ENCODE measurements at regions not wholly inside any gene's neighbourhood (a gene's known extent, or its start where the extent isn't known, plus 50 kb on each side); places are given as distances from the start of the nearest gene placed in this dataset.

DNA sequence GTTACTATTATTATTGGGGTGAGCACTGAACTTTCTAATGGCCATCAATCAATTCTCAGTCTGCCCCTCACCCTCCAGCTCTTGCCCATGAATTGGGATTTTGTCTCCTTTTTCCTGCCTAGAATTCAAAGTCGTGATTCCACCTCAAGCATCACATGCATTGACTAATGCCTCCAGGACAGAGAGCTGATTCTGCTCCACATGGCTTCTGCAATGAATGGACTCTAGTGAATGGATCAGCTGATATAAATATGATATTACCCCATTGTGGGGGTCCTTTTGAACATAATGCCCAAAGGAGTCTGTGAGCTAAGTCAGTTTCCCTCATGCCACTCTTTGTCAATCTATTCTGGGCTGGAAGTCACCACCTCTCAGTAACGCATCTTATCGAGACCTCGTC, 126.4 kb downstream of the OPN5 start:
- Histone ChIP-seq H3K4me1 (replicated peaks in 1 of 2; ENCODE audit: control insufficient read depth in 2 of 2, insufficient read depth in 2 of 2, low read length in 2 of 2) (no peaks in the 10 kb centered on the region), H3K27ac (ENCODE audit: extremely low read depth, low read depth, low read length) (no peak overlapping the region), H3K9ac (ENCODE audit: insufficient read depth in 1 of 2, low read depth in 2 of 2, low read length in 2 of 2) (no peak overlapping the region), H4K20me1 (replicated peaks; ENCODE audit: control insufficient read depth, insufficient read depth, low read length) (no peaks in the 10 kb centered on the region), H3K4me2 (ENCODE audit: insufficient read depth, low read length) (no peak overlapping the region), H3K79me2 (ENCODE audit: control insufficient read depth, insufficient read depth, low read length) (no peaks in the 10 kb centered on the region), H3K36me3 (ENCODE audit: control insufficient read depth, insufficient read depth, low read length) (no peaks in the 10 kb centered on the region), H3K27me3 (ENCODE audit: control insufficient read depth in 2 of 2, insufficient read depth in 2 of 2, low read length in 2 of 2) (no peaks in the 10 kb centered on the region), H3K4me3 (no peak overlapping the region), H3K9me1 (ENCODE audit: control insufficient read depth, insufficient read depth, low read length) (no peaks in the 10 kb centered on the region), H3K9me3 (replicated peaks; ENCODE audit: control insufficient read depth, insufficient read depth, low read depth, low read length) (no peaks in the 10 kb centered on the region), H2AFZ (ENCODE audit: low read depth, low read length) (no peak overlapping the region)
- intact Hi-C loops (cut with micrococcal nuclease) = no loop called here
- CTCF ChIA-PET (ENCODE audit: low intra/inter-chr PET ratio) = no interaction called here
- ATAC-seq = no peak
- no peak for DNase-seq (ENCODE audit: extremely low read depth in 1 of 4, low spot score in 3 of 4)
- WGBS (ENCODE audit: insufficient coverage, low coverage, missing lambda C conversion rate) = 4% methylated on average over 4 of the region's 4 CpGs
- TF ChIP-seq HDGF (IDR thresholded peaks at IDR 0.05) (no peak), MCM3 (IDR thresholded peaks at IDR 0.05) (no peak), ZNF778 (CRISPR knock-in tag; IDR thresholded peaks at IDR 0.05) (no peak), MAFG (tag; conservative IDR thresholded peaks at IDR 0.05) (no peak), CBX3 (IDR thresholded peaks at IDR 0.05; ENCODE audit: borderline replicate concordance in 1 of 2, low read length in 2 of 2) (no peak), SP2 (IDR thresholded peaks at IDR 0.05; ENCODE audit: extremely low read depth, low read depth, low read length, poor library complexity, severe bottlenecking) (no peak), ZNF79 (CRISPR knock-in tag; IDR thresholded peaks at IDR 0.05; ENCODE audit: low read depth) (no peak), ZNF12 (CRISPR knock-in tag; IDR thresholded peaks at IDR 0.05) (no peak), FOXK1 (CRISPR knock-in tag; IDR thresholded peaks at IDR 0.05; ENCODE audit: borderline replicate concordance) (no peak)
- TF ChIP-seq, protein P1, sequence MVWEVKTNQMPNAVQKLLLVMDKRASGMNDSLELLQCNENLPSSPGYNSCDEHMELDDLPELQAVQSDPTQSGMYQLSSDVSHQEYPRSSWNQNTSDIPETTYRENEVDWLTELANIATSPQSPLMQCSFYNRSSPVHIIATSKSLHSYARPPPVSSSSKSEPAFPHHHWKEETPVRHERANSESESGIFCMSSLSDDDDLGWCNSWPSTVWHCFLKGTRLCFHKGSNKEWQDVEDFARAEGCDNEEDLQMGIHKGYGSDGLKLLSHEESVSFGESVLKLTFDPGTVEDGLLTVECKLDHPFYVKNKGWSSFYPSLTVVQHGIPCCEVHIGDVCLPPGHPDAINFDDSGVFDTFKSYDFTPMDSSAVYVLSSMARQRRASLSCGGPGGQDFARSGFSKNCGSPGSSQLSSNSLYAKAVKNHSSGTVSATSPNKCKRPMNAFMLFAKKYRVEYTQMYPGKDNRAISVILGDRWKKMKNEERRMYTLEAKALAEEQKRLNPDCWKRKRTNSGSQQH (CRISPR knock-in tag; IDR thresholded peaks at IDR 0.05) = no peak
- TF ChIP-seq, protein P2, sequence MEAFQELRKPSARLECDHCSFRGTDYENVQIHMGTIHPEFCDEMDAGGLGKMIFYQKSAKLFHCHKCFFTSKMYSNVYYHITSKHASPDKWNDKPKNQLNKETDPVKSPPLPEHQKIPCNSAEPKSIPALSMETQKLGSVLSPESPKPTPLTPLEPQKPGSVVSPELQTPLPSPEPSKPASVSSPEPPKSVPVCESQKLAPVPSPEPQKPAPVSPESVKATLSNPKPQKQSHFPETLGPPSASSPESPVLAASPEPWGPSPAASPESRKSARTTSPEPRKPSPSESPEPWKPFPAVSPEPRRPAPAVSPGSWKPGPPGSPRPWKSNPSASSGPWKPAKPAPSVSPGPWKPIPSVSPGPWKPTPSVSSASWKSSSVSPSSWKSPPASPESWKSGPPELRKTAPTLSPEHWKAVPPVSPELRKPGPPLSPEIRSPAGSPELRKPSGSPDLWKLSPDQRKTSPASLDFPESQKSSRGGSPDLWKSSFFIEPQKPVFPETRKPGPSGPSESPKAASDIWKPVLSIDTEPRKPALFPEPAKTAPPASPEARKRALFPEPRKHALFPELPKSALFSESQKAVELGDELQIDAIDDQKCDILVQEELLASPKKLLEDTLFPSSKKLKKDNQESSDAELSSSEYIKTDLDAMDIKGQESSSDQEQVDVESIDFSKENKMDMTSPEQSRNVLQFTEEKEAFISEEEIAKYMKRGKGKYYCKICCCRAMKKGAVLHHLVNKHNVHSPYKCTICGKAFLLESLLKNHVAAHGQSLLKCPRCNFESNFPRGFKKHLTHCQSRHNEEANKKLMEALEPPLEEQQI (IDR thresholded peaks at IDR 0.05) = no peak
- TF ChIP-seq, protein P3, sequence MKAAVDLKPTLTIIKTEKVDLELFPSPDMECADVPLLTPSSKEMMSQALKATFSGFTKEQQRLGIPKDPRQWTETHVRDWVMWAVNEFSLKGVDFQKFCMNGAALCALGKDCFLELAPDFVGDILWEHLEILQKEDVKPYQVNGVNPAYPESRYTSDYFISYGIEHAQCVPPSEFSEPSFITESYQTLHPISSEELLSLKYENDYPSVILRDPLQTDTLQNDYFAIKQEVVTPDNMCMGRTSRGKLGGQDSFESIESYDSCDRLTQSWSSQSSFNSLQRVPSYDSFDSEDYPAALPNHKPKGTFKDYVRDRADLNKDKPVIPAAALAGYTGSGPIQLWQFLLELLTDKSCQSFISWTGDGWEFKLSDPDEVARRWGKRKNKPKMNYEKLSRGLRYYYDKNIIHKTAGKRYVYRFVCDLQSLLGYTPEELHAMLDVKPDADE (conservative IDR thresholded peaks at IDR 0.05; ENCODE audit: control insufficient read depth, low read depth, low read length) = no peak
- no peak for FAIRE-seq
- in situ Hi-C loops (cut with MboI) = no loop called here
- POLR2A ChIA-PET = no interaction called here
- BruUV-seq (replicated peaks) = no TSS peak
